Renal pelvis (tissue), 1 donor: ENCODE measurements at regions not wholly inside any gene's neighbourhood (a gene's known extent, or its start where the extent isn't known, plus 50 kb on each side); places are given as distances from the start of the nearest gene placed in this dataset.
"Not testable (repeated sequence)": the region's sequence is repeated elsewhere in the genome, so short reads cannot be mapped to it uniquely, and the experiment has no call there.

Experiments
- DNase-seq: peaks from one replicate; pipeline ENCODE4 v3.0.0-alpha.2; 2013

DNA sequence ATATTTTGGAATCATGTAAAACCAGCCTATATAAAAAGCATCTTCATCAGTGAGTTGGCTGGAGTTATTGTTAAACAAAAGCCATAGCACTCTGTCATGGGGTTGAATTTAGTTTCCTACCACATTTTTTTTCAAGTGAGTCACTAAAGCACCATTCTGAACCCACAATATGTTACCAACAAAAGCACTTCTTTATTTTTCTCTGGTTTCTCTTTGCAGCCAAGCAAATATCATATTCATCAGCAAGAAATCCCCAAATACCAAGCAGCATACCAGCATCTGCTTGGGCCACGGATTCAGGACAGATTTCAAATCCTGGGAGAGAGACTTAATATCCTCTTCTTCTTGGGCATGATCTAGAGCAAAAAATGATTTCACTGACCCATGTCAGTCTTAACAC lies 441.4 kb downstream of the BCKDHB start:
- no peak for DNase-seq

DNA sequence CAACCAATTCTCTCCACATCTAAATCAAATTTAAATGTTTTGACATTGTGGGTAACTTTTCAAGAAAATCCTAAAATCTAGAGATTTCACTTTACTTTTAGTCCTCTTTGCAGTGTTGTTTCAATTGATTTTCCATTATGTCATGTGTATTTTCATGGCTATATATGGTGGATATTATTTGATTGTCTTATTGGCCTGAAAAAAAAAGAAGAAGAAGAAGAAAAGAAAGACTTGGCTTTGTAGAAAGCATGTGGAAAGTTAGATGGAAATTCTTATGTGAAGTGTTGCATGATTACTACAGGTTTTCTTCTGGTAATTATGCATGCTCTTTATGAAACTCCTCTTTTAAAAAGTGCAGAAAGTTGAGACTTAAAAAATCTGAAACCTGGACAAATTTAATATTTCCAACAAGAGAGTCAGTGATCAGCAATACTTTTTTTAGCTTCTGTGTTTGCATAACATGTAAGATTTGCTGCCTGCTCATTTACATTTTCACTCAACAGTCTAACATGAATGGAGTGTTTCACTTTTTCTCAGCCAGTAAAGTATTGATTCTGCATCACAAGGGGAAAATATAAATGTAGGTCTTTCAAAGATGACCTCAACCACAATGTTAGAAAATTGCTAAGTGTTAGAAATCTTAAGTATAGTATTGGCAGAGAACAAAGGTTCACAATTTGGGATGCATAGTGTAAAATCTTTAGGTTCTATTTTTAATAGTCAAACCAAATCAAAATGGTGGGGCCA lies 438.7 kb downstream of the BCKDHB start:
- no peak for DNase-seq

DNA sequence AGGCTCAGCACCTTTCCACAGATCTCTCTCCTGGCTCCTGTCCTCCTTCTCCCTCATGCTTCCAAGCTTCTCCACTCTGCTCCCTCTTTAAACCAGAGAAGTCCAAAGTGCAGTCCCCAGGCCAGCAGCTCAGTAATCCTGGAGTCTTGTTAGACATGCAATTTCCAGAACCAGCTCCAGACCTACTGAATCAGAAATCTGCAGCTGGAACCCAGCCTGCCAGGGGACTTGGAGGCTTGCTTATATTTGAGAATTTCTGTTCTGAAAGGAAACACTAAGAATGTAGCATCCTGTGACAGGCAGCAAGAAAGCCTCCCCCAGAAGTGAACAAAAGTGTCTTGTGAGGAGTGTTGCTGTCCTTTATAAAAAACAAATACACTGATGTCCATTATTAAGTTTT lies 438.1 kb downstream of the BCKDHB start:
- no peak for DNase-seq

DNA sequence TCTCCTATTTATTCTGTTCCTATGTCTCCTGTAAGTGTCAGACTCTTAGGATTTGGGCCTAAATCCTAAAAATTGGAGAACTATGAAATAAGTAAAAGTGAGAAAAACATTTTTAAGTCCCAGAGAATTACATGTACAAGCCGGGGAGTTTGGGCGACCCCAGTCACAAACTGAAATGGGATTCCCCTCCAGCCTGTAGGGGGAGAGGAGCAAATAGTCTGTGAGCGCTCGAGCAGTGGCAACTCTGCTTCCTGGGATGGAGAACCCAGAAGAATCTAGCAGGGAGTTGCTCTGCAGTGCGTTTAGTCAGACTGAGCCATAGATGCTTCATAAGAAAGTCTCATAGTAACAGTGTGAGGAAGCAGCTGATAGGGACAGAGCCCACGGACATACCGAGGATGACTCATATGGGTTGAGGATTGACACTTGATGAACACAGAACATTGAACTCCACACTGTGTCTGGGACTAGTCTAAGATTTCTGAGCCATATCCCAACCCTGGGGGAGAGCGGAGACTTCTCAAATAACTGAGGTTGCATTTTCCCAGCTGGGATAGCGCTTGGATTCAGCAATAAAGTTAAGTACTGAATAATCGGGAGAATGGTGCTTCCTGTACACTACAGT lies 437.2 kb downstream of the BCKDHB start:
- no peak for DNase-seq

DNA sequence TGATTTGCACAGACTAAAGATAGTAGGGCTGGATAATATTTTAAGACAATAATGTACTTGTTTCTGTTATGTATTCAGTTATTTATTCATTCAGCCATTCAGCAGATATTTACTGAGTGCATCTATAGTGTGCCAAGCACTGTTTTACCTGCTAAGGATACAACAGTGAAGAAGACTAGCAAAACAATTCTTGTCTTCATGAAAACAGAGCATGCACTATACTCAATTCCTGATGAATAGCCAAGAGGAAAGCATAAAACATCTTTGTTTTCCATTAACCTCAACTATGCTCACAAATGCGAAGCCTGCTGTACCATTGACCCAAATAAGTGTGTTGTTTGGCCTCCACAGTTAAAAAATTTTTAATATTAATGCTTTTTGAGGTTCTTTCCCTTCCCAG lies 436.7 kb downstream of the BCKDHB start:
- no peak for DNase-seq

DNA sequence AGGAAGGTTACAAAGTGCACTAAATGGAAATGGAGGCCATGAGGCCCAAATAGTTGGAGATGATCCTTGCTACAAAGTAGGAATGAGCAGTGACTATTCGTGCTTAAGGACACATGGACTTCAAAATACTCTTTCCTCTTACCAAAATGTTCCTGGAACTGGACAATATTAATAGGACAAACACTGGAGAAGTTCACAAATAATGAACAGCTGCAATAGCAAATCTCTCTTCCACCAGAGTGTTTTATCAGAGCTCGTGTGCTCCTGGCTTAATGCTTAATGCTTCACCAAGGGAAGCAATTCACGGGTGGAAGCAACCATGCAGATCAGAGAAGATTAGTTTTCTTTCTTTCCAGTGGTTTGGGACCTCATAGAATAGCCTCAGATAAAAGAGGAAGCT lies 435.4 kb downstream of the BCKDHB start:
- DNase-seq = no peak

DNA sequence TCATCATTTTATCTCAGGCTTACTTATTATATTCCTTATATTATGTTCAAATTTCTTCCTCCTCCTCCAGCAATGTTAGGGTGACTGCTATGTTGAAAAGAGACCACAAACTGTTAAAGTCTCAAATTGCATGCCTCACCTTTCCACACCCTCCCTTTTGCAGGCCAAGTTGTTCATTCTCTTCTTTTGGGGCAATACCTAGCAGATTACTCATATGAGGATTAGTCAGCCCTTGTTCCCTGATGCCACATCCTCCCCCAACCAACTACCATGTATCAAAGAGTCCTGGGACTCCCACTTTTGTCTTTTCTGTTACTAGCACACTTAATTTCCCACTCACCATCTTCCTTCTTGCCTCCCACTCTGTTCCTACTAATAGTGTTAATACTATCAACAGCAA lies 434.7 kb downstream of the BCKDHB start:
- DNase-seq = no peak

DNA sequence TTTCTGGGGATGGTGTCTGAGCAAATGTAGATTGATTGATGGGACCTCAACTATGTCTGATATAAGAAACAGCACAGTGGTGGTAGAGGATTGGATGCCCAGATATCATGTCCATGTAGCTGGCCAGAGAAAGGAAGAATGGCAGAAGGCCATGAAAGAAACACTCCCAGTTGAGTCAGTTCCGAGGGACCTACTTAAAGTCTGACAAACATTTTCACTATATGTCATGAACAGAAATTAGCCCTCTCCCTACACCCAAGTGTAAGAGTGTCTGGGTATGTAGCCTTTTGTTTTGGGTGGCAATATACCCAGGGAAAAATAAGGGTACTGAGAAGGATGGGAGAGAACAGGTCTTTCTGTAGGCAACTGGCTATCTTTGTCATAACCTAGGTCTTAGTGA lies 434.2 kb downstream of the BCKDHB start:
- no peak for DNase-seq

DNA sequence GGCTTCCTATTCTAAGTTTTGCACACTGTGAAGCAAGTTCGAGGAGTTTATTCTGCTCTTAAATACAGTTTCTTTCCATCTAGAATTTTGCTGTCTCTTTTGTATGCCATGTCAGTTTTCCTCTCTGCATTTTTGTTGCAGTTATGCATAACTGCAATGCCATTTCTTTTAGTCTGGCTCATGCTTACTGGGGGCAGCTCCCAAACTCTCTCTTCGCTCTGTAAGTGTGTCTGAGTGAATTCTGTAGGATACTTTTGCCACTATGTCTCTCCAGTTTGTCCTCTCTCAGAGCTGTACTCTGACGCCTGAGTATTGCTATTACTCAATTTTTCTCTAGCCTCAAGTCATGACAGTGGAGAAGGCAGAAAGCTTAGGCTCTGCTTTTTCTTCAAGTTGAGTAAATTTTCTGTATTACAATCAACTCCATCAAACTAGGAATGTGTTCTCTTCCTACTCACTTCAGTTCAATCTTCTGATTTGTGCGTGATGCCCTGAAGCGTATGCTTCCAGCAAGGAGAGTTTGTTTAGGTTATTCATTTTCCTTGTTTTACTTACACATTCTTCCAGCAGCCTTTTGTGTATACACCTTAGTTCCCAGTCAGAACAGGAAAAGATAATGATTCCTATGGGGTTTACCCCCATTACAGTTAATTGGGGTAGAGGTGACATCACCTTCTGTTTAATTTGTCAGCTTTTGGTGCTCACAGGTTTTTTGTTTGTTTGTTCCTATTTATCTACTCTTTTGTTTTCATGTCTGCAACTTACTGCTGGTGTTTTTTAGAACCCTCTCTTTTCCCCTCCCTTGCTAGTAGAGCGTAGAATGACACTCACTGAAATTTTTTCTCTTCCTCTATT lies 430.9 kb downstream of the BCKDHB start:
- DNase-seq = no peak

DNA sequence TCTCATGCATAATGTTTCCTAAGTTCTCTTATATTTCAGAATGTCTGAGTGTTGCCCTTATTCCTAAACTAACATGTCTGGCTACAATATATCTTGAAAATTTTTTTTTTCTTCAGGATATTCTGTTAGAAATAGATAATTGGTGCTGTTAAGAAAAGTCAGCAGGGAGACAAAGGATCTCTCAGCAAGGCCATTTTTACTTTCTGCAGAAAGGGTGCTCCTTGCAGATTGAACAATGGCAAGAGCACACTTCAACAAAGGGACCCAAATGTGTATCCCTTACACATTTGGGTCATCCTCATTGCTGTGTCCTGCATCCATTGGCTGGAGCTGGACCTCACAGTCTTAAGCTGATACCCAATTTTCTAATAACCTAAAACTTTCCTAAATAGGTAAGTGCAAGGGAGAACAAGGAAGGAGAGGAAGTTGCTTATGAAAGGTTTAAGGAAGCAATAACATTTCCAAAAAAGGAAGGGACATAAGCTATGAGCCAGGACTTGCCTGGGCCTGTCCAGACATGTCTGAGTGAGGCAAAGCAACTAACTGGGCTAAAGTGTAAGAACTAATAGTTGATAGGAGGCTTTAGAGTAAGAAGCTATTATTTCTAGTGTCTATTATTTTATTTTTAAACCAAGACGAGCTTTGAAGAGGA lies 429.6 kb downstream of the BCKDHB start:
- no peak for DNase-seq

DNA sequence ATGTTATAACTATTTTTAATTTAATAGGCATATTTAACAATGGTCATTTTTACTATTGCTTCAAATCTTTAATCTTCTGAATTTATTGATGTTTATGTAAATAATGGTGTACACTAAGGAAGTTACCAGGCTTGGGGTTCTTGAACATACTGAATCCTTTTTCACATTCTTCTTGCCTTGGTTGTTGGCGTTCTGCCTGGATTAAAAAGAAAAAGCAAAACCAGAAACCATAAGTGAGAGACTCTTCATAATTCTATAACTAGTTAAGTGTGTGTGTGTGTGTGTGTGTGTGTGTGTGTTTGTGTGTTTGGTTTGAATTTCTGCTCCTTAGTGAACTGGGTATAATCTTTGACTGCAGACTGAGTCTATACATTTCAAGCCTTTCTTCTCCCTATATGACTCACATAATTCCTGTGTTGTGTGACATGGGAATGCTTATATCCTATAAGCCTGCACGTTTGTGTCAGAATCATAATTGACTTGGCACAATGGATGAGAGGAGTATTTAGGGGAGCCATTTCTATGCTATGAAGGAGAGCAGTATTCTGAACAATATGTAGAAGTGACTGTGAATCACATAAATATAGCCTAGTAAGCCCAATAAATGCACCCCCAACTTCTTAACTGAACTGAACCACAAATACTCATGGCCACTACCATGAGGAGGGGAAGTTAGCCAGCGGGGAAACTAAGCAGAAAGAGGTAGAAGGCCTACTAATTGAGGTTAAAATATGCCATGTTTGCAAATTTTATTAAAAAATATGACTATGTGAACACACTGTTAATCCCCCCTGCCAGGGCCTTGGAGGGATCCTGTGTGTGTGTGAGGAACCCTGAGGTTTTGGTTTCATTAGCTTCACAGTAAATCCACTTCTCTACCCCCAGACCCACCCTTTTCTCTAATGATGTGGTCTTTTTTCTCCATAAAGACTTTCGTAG lies 425.5 kb downstream of the BCKDHB start:
- no peak for DNase-seq

DNA sequence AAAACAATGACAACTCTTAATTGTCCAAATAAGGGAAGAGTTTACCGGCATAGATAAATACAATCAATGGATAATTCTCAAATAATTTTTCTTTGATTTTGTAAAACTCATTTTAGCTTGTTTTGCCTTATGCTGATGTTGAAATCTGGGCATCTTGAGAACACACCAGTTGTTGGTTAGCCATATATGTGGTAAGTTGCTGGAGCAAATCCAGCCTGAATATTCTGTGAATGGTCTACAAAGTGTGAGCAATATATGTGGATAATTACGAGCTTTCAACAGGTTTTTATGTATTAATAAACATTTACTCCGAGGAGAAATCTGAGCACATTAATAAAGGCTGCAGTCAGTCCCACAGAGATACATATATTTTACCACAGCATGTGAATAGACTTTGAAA lies 423.6 kb downstream of the BCKDHB start:
- DNase-seq = no peak

DNA sequence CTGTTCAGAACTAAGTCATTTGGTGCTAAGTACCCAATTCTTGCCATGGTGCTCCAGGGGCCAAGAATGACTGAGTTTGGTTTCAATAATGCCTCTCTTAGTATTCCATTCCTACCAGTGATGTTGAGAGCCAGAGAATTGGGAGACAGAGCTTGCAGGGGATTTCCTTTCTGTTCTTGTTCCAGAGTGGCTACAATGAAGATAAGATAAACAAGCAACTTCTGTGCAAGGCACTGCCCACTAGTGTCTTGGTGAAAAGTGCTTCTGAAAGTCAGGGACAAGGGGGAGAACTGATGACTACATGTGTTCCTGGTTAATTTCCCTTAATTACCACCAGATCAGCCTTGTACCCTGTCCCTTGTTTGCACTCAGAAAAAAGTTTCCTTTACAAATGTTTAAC lies 421.6 kb downstream of the BCKDHB start:
- no peak for DNase-seq

DNA sequence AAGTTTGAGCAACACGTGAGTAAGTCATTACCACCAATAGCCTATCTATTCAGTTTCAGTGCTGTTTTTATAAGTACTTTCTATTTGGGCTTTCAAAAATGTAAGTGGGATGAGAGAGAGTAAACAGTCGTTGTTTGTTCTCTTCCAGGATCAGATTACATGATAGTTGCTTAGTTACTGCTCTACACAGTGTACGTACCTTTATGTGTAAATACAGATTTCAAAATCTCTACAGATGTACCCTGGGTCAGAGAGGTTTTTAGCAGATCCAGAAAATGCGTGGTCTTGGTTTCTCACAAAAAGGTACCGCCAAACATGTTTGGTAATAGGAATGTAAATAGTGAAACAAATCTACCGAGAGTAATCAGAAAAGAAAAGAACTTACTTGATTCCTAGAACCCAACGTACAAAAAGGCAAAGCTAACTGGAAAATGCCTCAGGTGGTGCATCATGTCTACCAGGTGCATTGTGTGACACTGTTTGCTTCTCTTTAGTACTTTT lies 421.1 kb downstream of the BCKDHB start:
- DNase-seq = peak; percentile 5

DNA sequence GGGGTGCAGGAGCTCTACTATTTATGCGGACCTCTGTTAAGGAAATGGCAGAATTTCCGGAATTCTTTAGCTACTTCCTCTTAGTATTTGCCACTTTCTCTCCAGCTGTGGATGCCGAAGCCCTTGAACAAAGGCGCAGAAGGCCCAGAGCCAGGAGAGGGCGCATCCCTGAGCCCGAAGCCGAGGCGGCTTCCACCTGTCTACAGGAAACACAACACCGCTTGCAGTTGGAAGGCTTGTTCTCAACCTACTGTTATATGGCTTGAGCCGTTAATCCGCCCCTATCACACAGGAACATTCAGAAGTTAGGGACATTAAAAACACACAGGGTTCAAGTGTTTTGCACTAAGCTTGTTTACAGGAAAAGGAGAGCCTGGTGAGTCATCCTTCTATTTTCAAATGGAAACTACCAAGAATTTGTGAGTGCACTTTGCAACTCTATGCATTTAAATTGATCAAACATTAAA lies 417.1 kb downstream of the BCKDHB start:
- DNase-seq = peak; percentile 17

DNA sequence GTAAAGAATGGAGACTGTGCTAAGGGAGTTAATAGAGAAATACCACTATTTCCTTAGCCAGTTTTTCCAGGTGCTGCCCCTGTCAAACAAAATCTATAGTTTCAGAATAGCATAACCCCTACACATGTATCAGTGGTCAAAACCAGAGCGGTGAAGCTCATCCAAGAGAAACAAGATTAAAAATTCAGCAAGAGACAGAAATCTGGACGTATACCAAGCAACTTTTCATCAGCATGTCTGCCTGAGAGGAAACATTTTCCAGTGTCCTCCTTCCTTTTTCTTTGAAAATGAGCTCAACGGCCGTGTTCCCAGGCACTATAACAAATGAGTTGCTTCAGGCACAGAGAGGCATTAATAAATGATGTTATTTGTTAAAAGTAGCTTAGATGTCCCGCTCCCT lies 416.5 kb downstream of the BCKDHB start:
- DNase-seq = peak; percentile 35

DNA sequence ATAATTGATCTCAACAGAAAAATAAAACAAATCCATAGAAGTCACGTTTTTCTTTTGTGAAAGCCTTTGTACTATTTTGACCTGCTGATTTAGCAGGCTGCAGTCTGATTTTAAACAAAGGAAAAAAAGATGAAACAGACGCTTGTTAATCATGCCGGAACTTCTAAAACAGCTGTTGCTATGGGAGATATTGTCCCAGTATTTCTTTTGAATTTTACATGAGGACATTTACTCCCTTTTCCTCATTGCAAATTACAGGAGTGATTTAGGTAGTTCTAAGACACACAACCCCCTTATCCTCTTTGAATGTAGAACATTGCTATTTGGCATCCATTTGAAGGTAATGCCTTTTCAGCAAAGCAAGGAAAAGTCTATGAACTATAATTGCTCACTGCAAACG lies 416.1 kb downstream of the BCKDHB start:
- peak; percentile 16 for DNase-seq

DNA sequence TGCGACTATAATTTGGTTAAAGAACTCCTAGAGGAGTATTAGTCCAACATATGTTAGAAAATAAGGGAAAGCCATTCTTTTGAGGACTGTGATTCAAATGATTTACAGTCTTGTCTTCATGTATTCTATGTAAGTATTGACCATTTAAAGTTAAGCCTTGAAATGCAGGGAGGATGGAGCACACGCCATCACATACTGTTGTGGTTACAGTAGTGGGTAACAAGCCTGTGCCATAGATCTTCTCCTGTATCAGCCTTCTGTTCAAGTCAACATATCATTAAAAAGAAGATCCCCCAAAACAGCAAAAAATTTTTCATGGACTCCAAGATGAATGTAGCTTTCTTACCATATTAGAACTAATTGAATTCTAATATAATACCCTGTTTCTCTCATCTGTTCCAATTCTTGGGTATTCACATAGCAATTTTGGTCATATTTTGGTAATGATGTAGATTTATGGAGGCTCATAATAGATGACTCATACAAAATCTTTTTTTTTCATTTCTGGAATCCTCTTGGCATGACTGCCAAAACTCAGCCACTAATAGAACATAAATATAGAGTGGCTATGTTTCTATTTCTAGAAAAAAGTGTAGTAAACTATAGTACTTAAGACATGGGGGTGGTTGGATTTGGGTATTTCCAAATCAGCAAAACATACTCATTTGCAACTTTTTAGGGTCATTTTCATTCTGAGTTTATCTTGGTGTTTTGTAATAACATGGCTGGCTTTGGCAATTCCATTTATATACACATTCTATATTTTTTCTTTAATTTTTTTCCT lies 413.5 kb downstream of the BCKDHB start:
- no peak for DNase-seq

DNA sequence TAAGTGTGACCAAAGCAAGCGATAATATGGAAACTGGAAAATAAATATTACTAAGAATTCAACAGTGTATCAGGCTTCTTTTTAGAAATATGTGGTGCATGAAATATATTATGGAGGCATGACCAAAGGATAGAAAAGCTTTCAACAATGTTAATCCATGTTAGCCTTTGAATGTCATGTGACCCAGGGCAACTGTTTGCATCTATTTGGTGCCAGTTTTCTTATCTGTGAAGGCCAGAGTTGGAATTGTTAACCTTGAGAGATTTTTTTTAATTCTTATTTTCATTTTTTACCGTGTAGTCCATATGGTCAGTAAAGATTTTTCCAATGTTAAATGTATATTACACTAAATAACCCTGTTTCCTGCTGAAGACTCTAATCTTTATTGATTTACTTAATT lies 411.1 kb downstream of the BCKDHB start:
- no peak for DNase-seq

DNA sequence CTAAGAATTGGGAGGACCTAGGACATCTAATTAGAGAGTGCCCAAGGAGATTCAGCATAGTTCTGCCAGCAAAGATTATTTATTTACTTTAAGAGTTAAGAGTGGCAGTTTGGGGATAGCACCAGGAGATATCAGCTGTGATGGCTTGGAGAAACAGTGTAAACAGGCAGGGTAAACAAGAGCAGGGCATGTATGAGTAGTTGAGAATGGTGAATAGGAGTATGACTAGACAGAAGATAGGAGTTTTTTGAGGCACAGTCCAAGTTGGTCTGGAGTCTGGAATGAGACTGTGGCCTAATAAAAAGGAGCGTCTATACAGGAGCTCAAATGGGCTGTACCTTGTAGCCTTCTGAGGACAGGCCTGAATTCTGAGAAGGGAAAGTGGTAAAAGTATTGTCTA lies 404.1 kb downstream of the BCKDHB start:
- DNase-seq = not testable (repeated sequence)
